HG03432 (cell line): ENCODE measurements at regions not wholly inside any gene's neighbourhood (a gene's known extent, or its start where the extent isn't known, plus 50 kb on each side); places are given as distances from the start of the nearest gene placed in this dataset.

Experiments used
- ATAC-seq: cut with Tn5 transposase; IDR thresholded peaks from one replicate; pipeline ENCODE4 v1.9.1; 2021; ENCODE audit warnings: mild to moderate bottlenecking, moderate library complexity; ENCODE audit not compliant: unreplicated experiment

GRCh38 chr7:13411151-13411550, 578.3 kb downstream of the ETV1 start:
- no peak for ATAC-seq

- no peak for ATAC-seq
These were observed 577.8 kb downstream of the ETV1 start for GRCh38 chr7:13411636-13412035.

DNA sequence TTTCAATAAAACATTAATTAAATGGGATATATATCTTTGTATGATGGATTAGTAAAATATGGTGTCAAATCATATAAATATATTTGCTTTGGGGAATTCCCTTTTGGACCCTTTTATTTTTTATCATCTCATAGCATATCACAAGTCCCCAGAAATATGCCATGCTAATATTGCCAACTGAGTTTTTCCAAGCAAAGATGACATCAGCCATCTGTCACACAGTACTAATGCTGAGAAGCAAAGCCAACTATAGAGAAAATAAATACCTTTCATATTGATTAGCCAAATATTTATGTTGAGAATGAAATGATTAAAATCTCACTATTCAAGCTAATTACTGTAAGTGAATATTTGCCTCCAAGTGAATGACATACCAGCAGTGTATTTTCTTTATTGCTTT, 575.3 kb downstream of the ETV1 start:
- no peak for ATAC-seq

- no peak for ATAC-seq
These were observed 574.8 kb downstream of the ETV1 start for GRCh38 chr7:13414661-13415107.

DNA sequence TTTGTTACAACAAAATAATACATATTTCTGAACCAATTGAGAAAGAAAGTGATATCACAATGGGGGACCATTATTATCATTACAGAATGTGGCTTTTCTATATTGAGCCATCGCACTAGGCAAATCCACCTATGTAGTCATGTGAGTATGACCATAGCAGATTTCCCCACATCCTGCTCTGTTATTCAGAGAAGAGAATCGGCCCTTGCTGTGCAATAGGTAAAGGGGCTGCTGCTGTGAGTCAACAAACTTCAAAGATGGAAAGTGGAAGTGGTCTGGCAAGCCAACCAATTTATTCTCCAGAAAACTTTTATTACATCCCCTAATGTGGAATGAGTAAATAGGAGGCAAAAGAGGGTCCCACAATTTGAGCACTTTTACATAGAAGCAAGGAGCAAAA, 573.4 kb downstream of the ETV1 start:
- no peak for ATAC-seq

DNA sequence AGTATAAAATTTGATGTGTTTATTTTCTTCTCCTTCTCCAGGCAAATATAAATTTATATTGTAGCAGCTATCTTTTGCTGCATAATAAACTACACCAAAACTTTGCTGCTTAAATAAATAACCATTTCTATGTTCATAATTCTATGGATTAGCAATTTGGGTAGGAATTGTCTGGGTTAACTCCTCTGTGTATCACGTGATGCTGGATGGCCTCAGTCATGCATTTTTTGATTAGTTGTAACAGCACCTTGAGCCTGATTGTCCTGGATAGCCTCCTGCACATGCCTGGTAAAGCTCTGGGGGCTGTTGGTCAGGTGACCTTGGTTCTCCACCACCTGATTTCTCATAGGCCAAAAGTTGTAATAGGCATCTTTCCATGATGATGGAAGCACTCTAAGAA, 572.9 kb downstream of the ETV1 start:
- no peak for ATAC-seq

DNA sequence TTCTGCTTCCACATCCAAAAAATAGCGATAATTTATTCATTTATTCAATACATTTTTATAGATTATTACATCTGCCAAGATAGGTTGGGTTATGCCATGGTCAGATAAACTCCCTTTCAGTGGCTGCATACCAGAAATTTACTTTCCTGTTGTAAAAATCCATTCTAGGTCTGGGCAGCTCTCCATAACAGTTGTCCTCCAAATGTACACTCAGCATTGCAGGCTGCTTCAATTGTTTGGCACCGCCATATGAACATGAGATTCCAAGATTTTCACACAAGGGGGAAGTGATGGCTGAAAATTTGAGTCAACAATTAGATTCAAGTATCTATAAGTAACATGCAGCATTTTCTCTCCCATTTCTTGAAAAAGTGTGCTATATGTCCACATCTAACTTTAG, 568.7 kb downstream of the ETV1 start:
- ATAC-seq: no peak

GRCh38 chr7:13421776-13422175, 567.7 kb downstream of the ETV1 start:
- no peak for ATAC-seq

DNA sequence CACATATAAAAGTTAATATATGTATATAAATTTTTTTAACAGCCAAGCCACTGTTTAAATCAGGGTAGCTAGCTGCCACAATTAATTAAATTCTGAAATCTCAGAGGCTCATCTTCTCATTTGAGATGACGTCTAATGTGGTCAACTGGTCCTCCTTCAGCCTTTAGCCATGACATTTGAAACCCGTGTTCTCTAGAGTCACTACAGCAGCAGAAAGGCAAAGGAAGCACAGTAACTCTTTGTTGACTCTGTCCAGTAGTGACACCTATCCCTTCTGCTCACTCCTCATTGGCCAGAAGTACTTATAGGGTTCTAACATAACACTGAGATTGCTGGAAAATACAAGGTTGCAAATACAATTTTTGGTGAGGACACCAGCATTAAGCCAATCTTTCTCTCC, 555.5 kb downstream of the ETV1 start:
- no peak for ATAC-seq

- ATAC-seq: no peak
These were observed 547.2 kb downstream of the ETV1 start for GRCh38 chr7:13442226-13442625.

- no peak for ATAC-seq
These were observed 541.8 kb downstream of the ETV1 start for GRCh38 chr7:13447637-13448036.

DNA sequence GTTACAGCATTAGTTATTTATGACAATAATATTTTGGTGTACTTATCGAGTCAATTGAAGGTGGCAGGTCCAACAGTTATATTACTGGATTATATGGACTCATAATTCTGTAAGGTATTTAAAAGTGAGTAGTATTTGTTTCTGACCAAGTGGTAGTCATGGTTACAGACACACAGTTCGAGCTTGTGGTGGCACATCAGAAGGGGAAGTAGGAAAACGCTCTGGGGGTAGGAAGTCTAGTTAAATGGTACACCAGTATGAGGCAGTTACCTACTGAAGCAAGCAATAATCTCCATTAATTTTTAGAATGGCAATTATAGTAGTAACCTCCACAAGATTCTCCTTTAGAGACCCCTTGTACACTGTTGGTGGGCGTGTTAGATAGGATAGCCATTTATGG, 541.2 kb downstream of the ETV1 start:
- ATAC-seq: no peak

DNA sequence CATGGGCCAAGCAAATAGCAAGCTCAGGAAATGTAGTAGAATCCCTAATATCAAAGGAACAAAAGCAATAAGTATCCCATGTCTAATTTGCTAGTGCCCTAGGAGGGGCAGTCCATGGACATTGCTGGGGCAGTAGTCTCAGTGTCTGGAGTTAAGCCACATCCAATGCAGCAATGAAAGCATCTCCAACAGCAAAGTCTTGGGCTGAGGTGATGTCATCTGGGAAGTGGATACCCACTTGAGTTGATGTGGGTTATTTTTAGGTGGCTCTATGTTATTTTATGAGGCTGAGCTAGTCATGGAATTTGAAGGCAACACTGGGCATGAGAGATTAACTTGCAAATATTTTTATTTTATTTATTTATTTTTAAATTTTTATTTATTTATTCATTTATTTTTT, 540.0 kb downstream of the ETV1 start:
- ATAC-seq: no peak

GRCh38 chr7:13454916-13455592, 534.4 kb downstream of the ETV1 start:
- ATAC-seq: no peak

DNA sequence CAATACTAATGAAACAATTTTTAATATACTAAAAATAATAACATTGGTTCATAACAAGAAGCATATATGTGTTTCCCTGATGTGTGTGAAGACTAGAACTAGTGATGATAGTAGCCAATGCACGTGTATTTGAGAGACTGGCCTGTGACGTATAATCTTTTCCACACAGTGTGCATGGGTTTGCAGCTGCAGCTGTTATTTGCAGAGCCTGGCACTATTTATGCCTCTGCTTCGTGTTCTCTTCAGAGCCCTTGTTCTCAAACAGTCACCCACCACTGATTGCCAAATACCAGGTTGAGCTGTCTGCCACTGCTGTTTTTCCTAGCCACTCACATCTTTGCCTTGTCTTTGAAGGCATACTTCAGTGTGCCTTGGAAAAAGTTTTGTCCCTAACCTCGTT, 531.7 kb downstream of the ETV1 start:
- no peak for ATAC-seq

DNA sequence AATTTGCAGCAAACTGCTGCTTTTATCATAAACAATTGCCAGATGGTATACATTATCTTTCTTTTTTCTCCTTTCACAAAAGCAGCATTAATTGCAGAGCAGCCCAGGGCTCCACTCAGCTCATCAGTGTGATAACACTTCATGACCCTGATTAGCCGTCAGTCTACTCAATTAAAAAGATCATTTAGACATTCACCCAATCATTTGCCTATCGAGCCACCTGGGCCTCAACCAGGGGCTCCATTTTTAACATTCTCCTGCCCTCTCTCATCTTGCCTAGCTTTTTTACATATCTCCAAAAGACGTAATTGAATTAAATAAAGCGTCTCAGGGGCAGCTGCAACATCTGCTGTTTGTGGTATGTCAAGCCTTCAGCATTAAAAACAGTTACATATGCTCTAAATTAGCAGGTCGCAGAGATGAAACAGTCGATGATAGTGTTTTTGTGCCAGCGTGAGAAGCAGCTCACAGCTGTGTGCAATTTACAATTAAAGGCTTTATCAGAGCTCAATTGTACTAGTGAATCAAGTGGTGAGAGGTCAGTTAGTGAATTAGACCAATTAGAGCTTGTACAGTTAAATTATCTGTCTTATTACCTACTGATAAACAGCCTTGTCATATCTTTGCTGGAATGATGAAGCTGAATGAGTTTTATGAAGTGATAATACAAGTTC, 522.5 kb downstream of the ETV1 start:
- ATAC-seq: no peak

DNA sequence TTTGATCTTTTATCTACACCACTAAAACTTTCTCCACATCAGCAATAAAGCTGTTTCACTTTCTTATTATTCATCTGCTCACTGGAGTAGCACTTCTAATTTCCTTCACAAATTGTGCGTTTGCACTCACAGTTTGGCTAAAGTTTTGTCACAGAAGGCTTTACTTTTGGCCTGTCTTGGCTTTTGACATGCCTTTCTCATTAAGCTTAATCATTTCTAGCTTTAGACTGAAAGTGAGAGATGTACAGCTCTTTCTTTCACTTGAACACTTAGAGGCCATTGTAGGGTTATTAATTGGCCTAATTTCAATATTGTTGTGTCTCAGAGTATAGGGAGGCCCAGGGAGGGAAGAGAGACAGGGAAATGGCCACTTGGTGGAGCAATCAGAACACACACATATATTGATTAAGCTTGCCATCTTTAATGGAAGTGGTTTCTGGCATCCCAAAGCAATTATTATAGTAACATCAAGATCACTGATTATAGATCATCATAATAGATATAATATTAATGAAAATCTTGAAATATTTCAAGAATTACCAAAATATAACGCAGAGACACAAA, 512.5 kb downstream of the ETV1 start:
- no peak for ATAC-seq

DNA sequence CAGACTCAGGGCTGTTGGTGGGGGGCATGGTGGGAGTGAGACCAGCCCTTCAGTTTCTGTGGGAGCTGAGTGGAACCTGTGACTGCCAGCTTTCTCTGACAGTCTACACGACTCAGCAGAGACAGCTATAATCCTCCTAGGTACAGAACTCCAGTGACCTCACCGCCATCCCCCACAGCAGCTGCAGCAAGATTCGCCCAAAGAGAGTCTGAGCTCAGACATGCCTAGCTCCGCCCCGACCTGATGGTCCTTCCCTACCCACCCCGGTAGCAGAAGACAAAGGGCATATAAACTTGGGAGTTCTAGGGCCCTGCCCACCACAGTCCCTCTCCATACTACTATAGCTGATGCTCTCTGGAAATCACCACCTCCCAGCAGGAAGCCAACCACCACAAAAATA, 500.1 kb downstream of the ETV1 start:
- ATAC-seq: no peak

- ATAC-seq: no peak
These were observed 492.5 kb downstream of the ETV1 start for GRCh38 chr7:13496976-13497375.

- no peak for ATAC-seq
These were observed 480.9 kb downstream of the ETV1 start for GRCh38 chr7:13508586-13508985.

DNA sequence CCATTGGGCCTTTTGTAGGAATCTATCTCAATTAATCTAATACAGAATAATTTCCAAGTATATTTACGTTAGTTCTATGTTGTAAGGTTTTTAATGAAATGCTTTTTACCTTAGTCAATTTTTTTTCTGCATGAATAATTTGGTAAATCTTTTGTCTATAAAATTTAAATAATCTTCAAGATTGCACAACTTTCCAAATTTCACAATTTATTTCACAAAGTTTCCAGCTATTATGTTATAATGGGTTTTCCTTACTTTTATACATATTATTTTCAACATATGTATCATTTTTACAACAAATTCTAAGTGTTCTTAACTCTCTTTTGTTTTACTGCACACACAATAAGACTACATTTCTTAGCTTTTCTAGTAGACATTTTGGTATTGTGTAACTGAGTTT, 470.7 kb downstream of the ETV1 start:
- ATAC-seq: no peak

DNA sequence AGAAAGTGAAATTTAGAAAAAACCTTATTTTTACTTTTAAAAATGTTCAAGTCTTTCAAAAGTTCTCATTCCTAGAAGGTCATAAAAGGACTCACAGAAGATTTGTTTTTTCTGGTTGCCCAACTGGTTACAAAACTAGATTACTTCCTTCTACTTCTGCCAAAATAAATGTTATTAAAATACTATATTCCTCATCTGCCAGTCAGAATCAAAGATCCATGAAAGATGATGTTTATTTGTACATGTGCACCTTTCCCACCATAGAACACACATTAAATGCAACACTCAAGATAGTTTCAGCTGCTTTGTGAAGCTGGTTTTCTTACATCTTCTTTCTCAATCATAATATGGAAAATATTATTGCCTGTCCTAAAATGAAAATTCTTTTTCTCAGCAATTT, 465.4 kb downstream of the ETV1 start:
- no peak for ATAC-seq
